A673 (cell line): ENCODE measurements at regions not wholly inside any gene's neighbourhood (a gene's known extent, or its start where the extent isn't known, plus 50 kb on each side); places are given as distances from the start of the nearest gene placed in this dataset.

Experiments
- BruUV-seq: library from RNA; stranded (reverse); fragments of 400-500 nt; replicated peaks from 2 replicates; lab custom pipeline; 2021; lab: Mats Ljungman, UMichigan
- CTCF ChIA-PET: fragments of 300-600 bp; sonication (Branson Sonifier 250); formaldehyde crosslinking; loops from one replicate; lab custom pipeline; 2022; ENCODE audit warnings: antibody characterized with exemption; lab: Charles Lee
- POLR2A ChIA-PET: fragments of 300-600 bp; sonication (Branson Sonifier 250); formaldehyde crosslinking; loops from one replicate; lab custom pipeline; 2022; ENCODE audit warnings: antibody characterized with exemption; ENCODE audit not compliant: low non-redundant PET; lab: Charles Lee
- DNase-seq: peaks from one replicate; pipeline ENCODE4 v3.0.0-alpha.2; 2015; ENCODE audit warnings: low spot score
- H3K27ac ChIP-seq: fragments of 200-600 bp; sonication (generic); 2 replicates; pipeline ENCODE4 v1.5.1; 2016; ENCODE audit warnings: mixed run types, low read depth, mild to moderate bottlenecking, mixed read lengths, antibody characterized with exemption, low read length; ENCODE audit not compliant: poor library complexity, severe bottlenecking
- H3K27me3 ChIP-seq: fragments of 200-600 bp; sonication (generic); replicated peaks from 2 replicates; pipeline ENCODE4 v1.6.1; 2017; ENCODE audit warnings: mixed run types, low read depth, mild to moderate bottlenecking, mixed read lengths, antibody characterized with exemption, low read length; ENCODE audit not compliant: insufficient read depth, poor library complexity
- H3K36me3 ChIP-seq: fragments of 200-600 bp; sonication (generic); 2 replicates; pipeline ENCODE4 v1.6.1; 2016; ENCODE audit warnings: mixed run types, mild to moderate bottlenecking, mixed read lengths, antibody characterized with exemption, low read length; ENCODE audit not compliant: insufficient read depth, poor library complexity, severe bottlenecking
- H3K4me1 ChIP-seq: fragments of 200-600 bp; sonication (generic); 2 replicates; pipeline ENCODE4 v1.6.1; 2017; ENCODE audit warnings: mixed run types, mild to moderate bottlenecking, mixed read lengths, antibody characterized with exemption, low read length; ENCODE audit not compliant: insufficient read depth, poor library complexity, severe bottlenecking
- H3K4me3 ChIP-seq: fragments of 200-600 bp; sonication (generic); 2 replicates; pipeline ENCODE4 v1.5.1; 2016; ENCODE audit warnings: low read depth, mixed run types, mild to moderate bottlenecking, mixed read lengths, low read length; ENCODE audit not compliant: poor library complexity, severe bottlenecking
- H3K9me3 ChIP-seq: fragments of 200-600 bp; sonication (generic); 2 replicates; pipeline ENCODE4 v1.6.1; 2016; ENCODE audit warnings: mixed run types, low read depth, mild to moderate bottlenecking, mixed read lengths, antibody characterized with exemption, low read length; ENCODE audit not compliant: poor library complexity, severe bottlenecking
- EZH2 ChIP-seq: fragments of 200-600 bp; sonication (generic); IDR thresholded peaks from 2 replicates; pipeline ENCODE4 v1.6.1; 2017; ENCODE audit warnings: borderline replicate concordance, low read depth, mild to moderate bottlenecking, mixed read lengths, antibody characterized with exemption, low read length; ENCODE audit not compliant: poor library complexity, severe bottlenecking
- intact Hi-C: fragments of 100-400 bp; cut with micrococcal nuclease; formaldehyde crosslinking; loops from one replicate; pipeline ENCODE4 v1.10.0; 2022; ENCODE audit not compliant: unreplicated experiment
- TF ChIP-seq, protein P1 (sequence below): fragments of 300-800, 200-600 bp; sonication (generic); conservative IDR thresholded peaks from 2 replicates; pipeline ENCODE4 v1.5.1; 2017; ENCODE audit warnings: low read depth, mild to moderate bottlenecking, antibody characterized with exemption, low read length, moderate library complexity, mixed read lengths

DNA sequence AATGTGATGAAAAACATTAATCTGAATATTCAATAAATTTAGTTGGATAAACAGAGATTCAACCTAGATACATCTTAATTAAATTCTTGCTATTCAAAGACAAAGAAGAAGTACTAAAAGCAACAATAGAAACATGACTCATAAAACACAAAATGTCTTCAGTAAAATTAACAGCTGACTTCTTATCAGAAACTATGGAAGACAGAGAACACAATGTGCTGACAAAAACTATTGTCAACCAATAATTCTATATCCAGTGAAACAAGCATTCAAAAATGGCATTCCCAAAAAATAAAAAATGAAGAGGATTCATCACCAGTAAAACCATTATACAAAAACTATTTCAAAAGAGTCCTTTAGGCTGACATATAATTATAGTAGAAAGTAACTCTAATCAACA lies 400.5 kb upstream of the SORCS1 start:
- CTCF ChIA-PET: no interaction called here
- BruUV-seq: no TSS peak
- no peaks in the 10 kb centered on the region for H3K36me3 ChIP-seq
- no peak overlapping the region for H3K27ac ChIP-seq
- intact Hi-C loops: no loop called here
- DNase-seq: no peak
- H3K27me3 ChIP-seq: no peaks in the 10 kb centered on the region
- no peaks in the 10 kb centered on the region for H3K4me1 ChIP-seq
- H3K4me3 ChIP-seq: no peak overlapping the region
- POLR2A ChIA-PET: no interaction called here
- no peak for TF ChIP-seq EZH2
- TF ChIP-seq, protein P1, sequence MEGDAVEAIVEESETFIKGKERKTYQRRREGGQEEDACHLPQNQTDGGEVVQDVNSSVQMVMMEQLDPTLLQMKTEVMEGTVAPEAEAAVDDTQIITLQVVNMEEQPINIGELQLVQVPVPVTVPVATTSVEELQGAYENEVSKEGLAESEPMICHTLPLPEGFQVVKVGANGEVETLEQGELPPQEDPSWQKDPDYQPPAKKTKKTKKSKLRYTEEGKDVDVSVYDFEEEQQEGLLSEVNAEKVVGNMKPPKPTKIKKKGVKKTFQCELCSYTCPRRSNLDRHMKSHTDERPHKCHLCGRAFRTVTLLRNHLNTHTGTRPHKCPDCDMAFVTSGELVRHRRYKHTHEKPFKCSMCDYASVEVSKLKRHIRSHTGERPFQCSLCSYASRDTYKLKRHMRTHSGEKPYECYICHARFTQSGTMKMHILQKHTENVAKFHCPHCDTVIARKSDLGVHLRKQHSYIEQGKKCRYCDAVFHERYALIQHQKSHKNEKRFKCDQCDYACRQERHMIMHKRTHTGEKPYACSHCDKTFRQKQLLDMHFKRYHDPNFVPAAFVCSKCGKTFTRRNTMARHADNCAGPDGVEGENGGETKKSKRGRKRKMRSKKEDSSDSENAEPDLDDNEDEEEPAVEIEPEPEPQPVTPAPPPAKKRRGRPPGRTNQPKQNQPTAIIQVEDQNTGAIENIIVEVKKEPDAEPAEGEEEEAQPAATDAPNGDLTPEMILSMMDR: no peak
- H3K9me3 ChIP-seq: no peaks in the 10 kb centered on the region

DNA sequence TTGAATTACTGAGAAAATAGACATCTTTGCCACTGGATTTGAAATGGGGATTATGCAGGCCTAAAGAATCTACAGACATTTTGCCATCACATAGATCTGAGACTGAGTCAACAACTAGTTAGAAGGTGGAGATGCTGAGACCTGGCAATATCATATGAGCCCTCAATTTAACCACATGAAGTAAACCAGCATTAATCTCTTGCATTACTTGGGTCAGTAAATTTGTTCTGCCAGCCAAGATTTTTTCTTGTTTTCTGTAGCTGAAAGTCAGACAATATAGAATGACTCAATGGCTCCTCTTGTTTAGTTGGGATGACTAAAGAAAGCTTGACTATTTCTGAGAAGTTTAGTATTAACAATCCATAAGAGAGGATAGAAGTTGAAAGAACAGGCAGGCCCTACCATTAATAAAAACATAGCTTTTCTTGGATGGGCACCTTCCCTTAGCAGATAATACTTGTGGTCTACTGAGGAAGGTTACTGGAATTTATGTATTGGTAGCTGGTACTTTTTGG lies 396.7 kb upstream of the SORCS1 start:
- no peaks in the 10 kb centered on the region for H3K4me1 ChIP-seq
- TF ChIP-seq, protein P1: no peak
- TF ChIP-seq EZH2: no peak
- H3K27ac ChIP-seq: no peak overlapping the region
- CTCF ChIA-PET: no interaction called here
- H3K27me3 ChIP-seq: no peaks in the 10 kb centered on the region
- DNase-seq: no peak
- no TSS peak for BruUV-seq
- no peak overlapping the region for H3K4me3 ChIP-seq
- H3K9me3 ChIP-seq: no peaks in the 10 kb centered on the region
- POLR2A ChIA-PET: no interaction called here
- H3K36me3 ChIP-seq: no peaks in the 10 kb centered on the region
- intact Hi-C loops: no loop called here

DNA sequence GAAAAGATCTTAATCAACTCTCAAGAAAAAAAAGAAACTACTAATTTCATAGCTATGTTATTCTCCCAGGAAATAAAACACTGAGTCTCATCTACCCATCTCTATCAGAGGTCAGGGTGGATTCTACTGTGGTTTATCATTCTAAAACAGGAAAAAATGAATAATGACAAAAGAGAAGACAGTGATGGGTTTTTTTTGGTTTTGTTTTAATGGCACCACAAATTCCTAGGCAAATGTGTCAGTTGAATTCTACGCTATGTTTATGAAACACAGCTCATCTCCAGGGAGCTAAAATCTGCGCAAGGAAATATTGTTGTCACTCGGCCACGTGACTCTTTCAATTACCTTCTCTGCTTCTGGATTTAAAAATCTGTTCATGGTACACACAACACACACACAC lies 393.4 kb upstream of the SORCS1 start:
- intact Hi-C loops: no loop called here
- no peaks in the 10 kb centered on the region for H3K27me3 ChIP-seq
- no TSS peak for BruUV-seq

More for the DNA sequence above, 393.4 kb upstream of the SORCS1 start:
- ChIA-PET POLR2A (no interaction called here), CTCF (no interaction called here)
- H3K27ac ChIP-seq: no peak overlapping the region
- TF ChIP-seq, protein P1: no peak
- no peak for DNase-seq
- no peak overlapping the region for H3K4me3 ChIP-seq
- H3K36me3 ChIP-seq: no peaks in the 10 kb centered on the region
- H3K4me1 ChIP-seq: no peaks in the 10 kb centered on the region
- no peaks in the 10 kb centered on the region for H3K9me3 ChIP-seq
